Activated CD8-positive, alpha-beta memory T cell treated with anti-CD3 and anti-CD28 coated beads, Interleukin-2, amount 50 U/mL, for 48 hours (primary cell): ENCODE measurements at regions not wholly inside any gene's neighbourhood (a gene's known extent, or its start where the extent isn't known, plus 50 kb on each side); places are given as distances from the start of the nearest gene placed in this dataset.

Source experiments
- DNase-seq: peaks from one replicate; pipeline ENCODE4 v3.0.0-alpha.2; 2020

DNA sequence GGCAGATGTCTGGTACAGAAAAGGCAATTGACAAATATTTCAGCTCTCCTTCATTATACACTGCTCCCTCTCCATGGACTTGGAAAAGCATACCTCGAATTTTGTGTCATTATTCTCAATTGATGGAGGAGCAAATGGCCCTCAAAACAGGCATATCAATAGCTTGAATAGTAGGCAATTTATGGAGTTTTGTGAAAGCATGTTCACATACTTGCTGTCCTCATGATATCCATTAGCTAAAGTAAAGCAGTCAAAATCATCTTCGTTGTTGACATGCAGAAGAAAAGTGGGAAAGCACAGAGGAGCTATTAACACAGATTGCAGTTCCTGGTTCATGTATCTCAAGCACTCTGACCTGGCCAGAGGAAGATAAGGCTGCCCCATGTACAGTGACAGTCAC lies 472.8 kb downstream of the CCSER2 start:
- DNase-seq = no peak

DNA sequence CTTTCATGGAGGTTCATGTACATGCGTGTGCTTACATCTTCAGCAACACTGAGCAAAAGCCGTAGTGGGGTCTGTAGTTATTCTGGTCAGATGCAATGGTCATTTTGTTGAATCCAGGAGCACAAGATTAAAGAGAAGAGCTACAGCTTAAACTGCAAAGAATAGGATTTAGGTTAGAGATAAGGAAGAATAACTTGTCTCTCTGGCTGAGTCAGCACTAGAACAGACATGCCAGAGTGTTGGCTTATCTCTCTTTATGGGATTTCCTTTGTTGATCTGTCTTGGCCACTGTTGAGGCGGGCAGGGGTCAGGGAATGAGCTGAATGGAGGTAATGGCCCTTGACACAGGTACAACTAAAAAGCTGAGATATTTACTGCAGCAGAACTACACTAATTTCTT lies 473.5 kb downstream of the CCSER2 start:
- no peak for DNase-seq

- no peak for DNase-seq
Measured at GRCh38 chr10:84805149-84805548, 476.8 kb downstream of the CCSER2 start.

GRCh38 chr10:84811113-84811512 lies 482.7 kb downstream of the CCSER2 start:
- DNase-seq = no peak

DNA sequence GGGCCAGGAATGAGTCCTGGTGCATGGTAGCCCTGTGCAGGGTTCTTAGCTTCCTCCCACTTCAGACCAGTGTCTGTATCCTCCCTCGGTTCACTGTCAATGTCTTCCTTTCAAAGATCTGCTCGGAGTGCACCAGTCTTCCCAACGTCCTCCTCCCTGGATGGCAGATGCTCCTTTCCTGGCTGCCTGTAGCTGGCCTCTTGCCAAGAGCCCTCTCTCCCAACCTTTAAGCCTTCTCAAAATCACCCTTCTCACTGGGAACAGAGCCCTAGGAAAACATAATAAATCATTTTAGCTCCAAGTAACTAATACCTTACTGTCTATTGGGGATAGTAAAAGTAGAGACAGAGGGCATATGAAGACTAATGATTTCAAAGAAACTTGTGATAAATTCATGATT lies 490.6 kb downstream of the CCSER2 start:
- DNase-seq = no peak

GRCh38 chr10:84820120-84820519 lies 491.7 kb downstream of the CCSER2 start:
- no peak for DNase-seq

GRCh38 chr10:84820596-84820995 lies 492.2 kb downstream of the CCSER2 start:
- DNase-seq = no peak

GRCh38 chr10:84822931-84823630 lies 494.7 kb downstream of the CCSER2 start:
- DNase-seq = no peak

DNA sequence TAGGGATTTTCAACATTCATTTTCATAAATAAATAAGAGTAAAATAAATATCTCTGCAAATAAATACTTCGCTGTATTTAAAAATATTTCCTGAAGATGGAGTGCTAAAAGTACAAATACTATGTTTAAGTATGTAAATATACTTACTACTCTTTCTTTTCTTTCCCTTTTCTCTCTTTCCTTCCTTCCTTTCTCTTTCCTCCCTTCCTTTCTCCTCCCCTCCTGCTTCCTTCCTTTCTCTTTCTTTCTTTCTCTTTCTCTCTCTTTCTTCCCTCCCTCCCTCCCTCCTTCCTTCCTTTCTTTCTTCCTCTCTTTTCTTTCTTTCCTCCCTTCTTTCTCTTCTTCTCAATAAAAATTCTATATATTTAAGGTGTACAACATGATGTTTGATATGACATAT lies 496.1 kb downstream of the CCSER2 start:
- DNase-seq = no peak

DNA sequence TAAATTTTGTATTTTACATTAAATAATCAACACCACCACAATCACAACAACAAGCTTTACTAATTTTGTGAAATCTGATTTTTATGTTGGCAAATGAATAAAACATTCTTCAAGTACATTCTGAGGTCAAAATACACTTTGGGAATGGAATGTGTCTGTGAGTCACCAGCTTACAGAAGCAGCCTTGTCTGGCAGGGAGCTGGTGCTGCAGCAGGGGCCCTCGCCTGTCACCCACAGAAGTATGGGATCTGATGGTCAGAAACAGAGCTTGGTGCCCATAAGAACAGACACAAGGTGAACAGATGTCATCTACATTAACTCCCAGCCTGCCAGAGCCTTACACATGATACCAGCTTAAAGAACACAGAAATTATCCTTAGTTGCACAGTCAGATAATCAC lies 496.9 kb downstream of the CCSER2 start:
- DNase-seq = no peak

DNA sequence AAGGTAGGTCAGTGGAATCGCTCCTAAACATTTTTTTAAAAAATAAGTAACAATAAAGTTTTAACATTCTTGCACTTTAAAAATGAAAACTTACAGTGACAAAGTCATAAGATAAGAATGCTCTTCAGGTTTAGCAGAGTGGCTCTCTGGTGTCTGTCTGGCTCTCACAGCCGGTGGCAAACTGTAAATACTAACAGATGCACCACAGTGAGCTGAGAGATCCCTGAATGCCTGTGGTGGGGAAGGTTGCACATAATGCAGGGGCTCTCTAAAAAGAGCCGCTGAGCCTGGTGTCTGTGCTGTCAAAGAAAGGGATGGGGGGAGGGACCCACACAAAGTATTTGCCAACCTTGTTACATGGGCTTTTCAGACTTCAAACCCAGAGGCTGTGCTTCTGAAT lies 498.3 kb downstream of the CCSER2 start:
- no peak for DNase-seq

- DNase-seq = no peak
Measured at GRCh38 chr10:84829131-84829530, 500.7 kb downstream of the CCSER2 start.

GRCh38 chr10:84837041-84837812 lies 508.8 kb downstream of the CCSER2 start:
- no peak for DNase-seq

GRCh38 chr10:84837877-84838276 lies 509.5 kb downstream of the CCSER2 start:
- DNase-seq = no peak

GRCh38 chr10:84838851-84839250 lies 510.5 kb downstream of the CCSER2 start:
- no peak for DNase-seq

DNA sequence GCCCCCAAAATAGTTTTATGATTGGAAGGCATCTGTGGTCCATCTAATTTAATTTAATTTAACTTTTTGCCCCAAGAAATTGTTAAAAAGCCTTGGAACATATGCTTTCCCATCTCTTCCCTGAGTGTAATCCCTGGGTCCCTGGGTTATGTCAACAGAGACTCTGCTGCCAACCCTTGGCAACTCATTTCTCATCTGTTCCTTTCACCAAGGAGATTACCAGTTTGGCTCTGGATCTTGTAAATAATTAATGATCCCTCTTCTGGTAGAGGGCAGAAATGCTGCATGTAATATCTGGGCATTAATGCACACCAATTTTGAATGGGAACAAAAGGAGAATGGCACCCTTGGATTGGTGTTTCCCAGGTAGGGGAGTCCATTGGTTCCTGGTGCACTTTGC lies 514.2 kb downstream of the CCSER2 start:
- no peak for DNase-seq

DNA sequence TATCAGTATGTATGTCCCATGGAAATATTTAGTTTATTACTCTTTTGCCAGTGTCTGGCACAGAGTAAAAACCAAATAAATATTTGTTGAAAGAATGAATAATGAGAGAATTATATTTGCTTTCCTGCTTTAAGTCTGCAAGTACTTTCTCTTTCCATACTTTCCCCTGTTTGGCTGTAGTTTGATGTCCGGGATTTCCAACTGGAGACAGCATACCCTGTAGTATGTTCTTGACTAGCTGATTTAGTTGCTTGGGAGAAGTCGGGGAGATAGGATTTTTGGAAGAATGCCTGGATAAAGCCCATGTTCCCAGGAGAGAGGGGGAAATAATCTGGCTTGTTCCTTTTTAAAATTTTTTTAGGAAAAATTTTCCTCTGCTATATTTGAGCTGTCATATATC lies 516.1 kb downstream of the CCSER2 start:
- DNase-seq = no peak

DNA sequence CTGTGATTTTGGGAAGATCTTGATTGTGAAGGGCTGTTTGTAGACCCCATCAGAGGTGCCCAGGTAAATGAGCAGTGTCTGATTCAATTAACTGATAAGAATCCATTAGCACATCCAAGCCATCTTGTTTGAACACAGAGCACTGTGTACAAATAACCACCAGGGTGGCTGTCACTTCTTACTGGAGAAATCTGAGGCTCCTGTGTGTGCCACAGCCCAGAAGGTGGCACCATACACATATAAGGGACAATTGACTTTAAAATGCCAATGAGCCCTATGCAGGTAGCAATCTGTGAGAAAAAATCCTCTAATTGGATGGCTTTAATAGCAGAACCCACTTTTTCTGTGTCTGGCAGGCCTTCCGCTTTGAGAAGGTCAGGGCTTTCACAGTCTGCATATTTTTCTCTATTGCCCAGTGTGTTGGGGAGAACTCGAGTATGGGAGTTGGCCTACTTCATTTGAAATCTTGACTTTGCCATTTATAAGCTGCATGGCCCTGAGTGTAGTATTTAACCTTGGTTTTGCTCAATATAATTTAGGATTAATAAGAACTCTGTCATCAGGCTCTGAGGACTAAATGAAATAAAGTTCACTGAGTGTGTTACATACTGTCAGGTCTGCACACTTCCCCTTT lies 517.4 kb downstream of the CCSER2 start:
- no peak for DNase-seq

GRCh38 chr10:84846658-84847316 lies 518.4 kb downstream of the CCSER2 start:
- no peak for DNase-seq

DNA sequence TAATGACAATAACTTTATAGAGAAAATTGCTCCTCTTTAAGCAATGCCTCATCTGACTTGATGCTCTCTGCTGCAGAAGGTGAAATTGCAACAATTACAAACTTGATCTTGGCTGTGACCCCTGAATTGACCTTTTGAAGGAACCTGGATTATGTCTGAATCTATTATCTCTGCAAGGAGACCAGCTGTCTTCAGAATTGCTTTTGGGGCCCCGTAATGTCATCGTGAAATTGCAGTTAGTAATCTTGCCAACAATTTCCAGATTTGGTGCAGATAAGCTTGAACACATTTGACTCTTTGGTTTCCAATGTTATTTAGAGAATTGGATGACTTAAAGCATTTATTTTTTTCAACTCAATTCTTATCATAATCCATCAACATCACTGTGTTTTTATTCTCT lies 520.6 kb downstream of the CCSER2 start:
- DNase-seq = no peak

GRCh38 chr10:84850826-84851225 lies 522.4 kb downstream of the CCSER2 start:
- DNase-seq = no peak

- DNase-seq = no peak
Measured at GRCh38 chr10:84854439-84854838, 526.0 kb downstream of the CCSER2 start.

- no peak for DNase-seq
Measured at GRCh38 chr10:84860855-84861254, 532.5 kb downstream of the CCSER2 start.

- DNase-seq = no peak
Measured at GRCh38 chr10:84862551-84862950, 534.2 kb downstream of the CCSER2 start.
